HepG2 (cell line): ENCODE measurements at regions not wholly inside any gene's neighbourhood (a gene's known extent, or its start where the extent isn't known, plus 50 kb on each side); places are given as distances from the start of the nearest gene placed in this dataset.

Source experiments
- SRSF4 ChIP-seq: fragments of 200-400 bp; formaldehyde crosslinking; IDR thresholded peaks from one replicate; pipeline ENCODE4 v1.6.1; 2018; ENCODE audit warnings: mild to moderate bottlenecking, low read depth, low read length, moderate library complexity; ENCODE audit not compliant: poor library complexity, severe bottlenecking
- ZBTB10 ChIP-seq: sonication (generic); formaldehyde crosslinking; IDR thresholded peaks from 2 replicates; pipeline ENCODE4 v1.4.0; 2020; ENCODE audit warnings: missing genetic modification reagents, borderline replicate concordance
- ZBTB40 ChIP-seq, 2 experiments: fragments of 450-650 bp in 1 of 2; sonication (generic) in 1 of 2; formaldehyde crosslinking in 1 of 2; IDR thresholded peaks; 2 replicates each; pipeline versions ENCODE4 v1.6.1 to v1.8.0; 2016 to 2022; ENCODE audit warnings: antibody characterized with exemption in 1 of 2, mild to moderate bottlenecking in 1 of 2, missing genetic modification reagents in 1 of 2
- ZKSCAN8 ChIP-seq: IDR thresholded peaks from 2 replicates; pipeline ENCODE4 v1.6.1; 2016; ENCODE audit warnings: borderline replicate concordance, missing genetic modification reagents, missing compliant biosample characterization

GRCh38 chr22:27296091-27296675 is 505.4 kb downstream of the MN1 start (continued):
- TF ChIP-seq ZBTB10 (CRISPR knock-in tag) (no peak), ZKSCAN8 (CRISPR knock-in tag) (no peak), SRSF4 (no peak), ZBTB40 (IDR thresholded peaks at IDR 0.05) (no peak), ZBTB40 (CRISPR knock-in tag; IDR thresholded peaks at IDR 0.05) (no peak)
